CD14-positive monocyte (primary cell): ENCODE measurements at regions not wholly inside any gene's neighbourhood (a gene's known extent, or its start where the extent isn't known, plus 50 kb on each side); places are given as distances from the start of the nearest gene placed in this dataset.

Source experiments
- DNase-seq, 3 donors: peaks; one replicate each; pipeline ENCODE4 v3.0.0-alpha.2; 2011 to 2022
- H2AFZ ChIP-seq: 2 replicates; pipeline ENCODE4 v1.6.0; 2012; ENCODE audit warnings: mild to moderate bottlenecking, low read depth, low read length, inconsistent platforms; ENCODE audit not compliant: insufficient read depth, poor library complexity, severe bottlenecking
- H3K27ac ChIP-seq, 2 donors: 1 replicate in 1 of 2; 2 replicates in 1 of 2; pipeline ENCODE4 v1.5.1; 2012 to 2013; ENCODE audit warnings: low read length in 2 of 2, control low read depth in 1 of 2, inconsistent platforms in 1 of 2, low read depth in 1 of 2, mild to moderate bottlenecking in 1 of 2
- H3K27me3 ChIP-seq, 2 donors: one replicate each; pipeline versions ENCODE4 v1.6.0 to v1.6.1; 2011 to 2013; ENCODE audit warnings: low read length in 2 of 2; ENCODE audit not compliant: control insufficient read depth in 2 of 2, insufficient read depth in 2 of 2
- H3K36me3 ChIP-seq, 2 donors: replicated peaks in 1 of 2; 1 replicate in 1 of 2; 2 replicates in 1 of 2; pipeline versions ENCODE4 v1.5.1 to v1.6.1; 2012 to 2013; ENCODE audit warnings: low read length in 2 of 2, control low read depth in 1 of 2, inconsistent platforms in 1 of 2, mild to moderate bottlenecking in 1 of 2; ENCODE audit not compliant: insufficient read depth in 2 of 2, control insufficient read depth in 1 of 2
- H3K4me1 ChIP-seq, 2 donors: 1 replicate in 1 of 2; 2 replicates in 1 of 2; pipeline versions ENCODE4 v1.5.1 to v1.6.1; 2012 to 2013; ENCODE audit warnings: low read length in 2 of 2, control low read depth in 1 of 2, inconsistent platforms in 1 of 2, mild to moderate bottlenecking in 1 of 2, moderate library complexity in 1 of 2; ENCODE audit not compliant: insufficient read depth in 2 of 2, control insufficient read depth in 1 of 2
- H3K4me2 ChIP-seq: replicated peaks from 2 replicates; pipeline ENCODE3; 2012; ENCODE audit warnings: low read length, moderate library complexity, mild to moderate bottlenecking; ENCODE audit not compliant: poor library complexity, severe bottlenecking; ENCODE audit errors: extremely low read depth
- H3K4me3 ChIP-seq, 3 experiments: fragments of 200-600 bp in 1 of 3; sonication (generic) in 1 of 3; replicated peaks in 1 of 3; 1 replicate in 2 of 3; 2 replicates in 1 of 3; pipeline ENCODE4 v1.5.1; 2011 to 2013; ENCODE audit warnings: low read length in 3 of 3, mild to moderate bottlenecking in 3 of 3, control low read depth in 2 of 3, low read depth in 2 of 3, inconsistent platforms in 1 of 3, moderate library complexity in 1 of 3
- H3K79me2 ChIP-seq: 2 replicates; pipeline ENCODE4 v1.6.0; 2012; ENCODE audit warnings: mild to moderate bottlenecking, control low read depth, inconsistent platforms, low read length, moderate library complexity; ENCODE audit not compliant: insufficient read depth
- H3K9ac ChIP-seq: 2 replicates; pipeline ENCODE4 v1.6.0; 2017; ENCODE audit warnings: low read length, mild to moderate bottlenecking; ENCODE audit not compliant: insufficient read depth, poor library complexity, severe bottlenecking
- H3K9me3 ChIP-seq, 2 donors: replicated peaks in 1 of 2; 1 replicate in 1 of 2; 2 replicates in 1 of 2; pipeline versions ENCODE4 v1.5.1 to v1.6.1; 2012 to 2013; ENCODE audit warnings: low read length in 2 of 2, control low read depth in 1 of 2; ENCODE audit not compliant: control insufficient read depth in 1 of 2, insufficient read depth in 1 of 2
- H4K20me1 ChIP-seq: 2 replicates; pipeline ENCODE4 v1.6.0; 2012; ENCODE audit warnings: mild to moderate bottlenecking, low read length, control low read depth, moderate library complexity; ENCODE audit not compliant: insufficient read depth
- H3K27ac Mint-ChIP-seq, 7 donors: one replicate each; pipeline ENCODE4 v1.8.0; 2020; ENCODE audit warnings: mild to moderate bottlenecking in 7 of 7, mixed read lengths in 7 of 7, moderate library complexity in 6 of 7, inconsistent platforms in 2 of 7
- H3K27me3 Mint-ChIP-seq, 3 donors: one replicate each; pipeline ENCODE4 v1.8.0; 2021 to 2022; ENCODE audit warnings: low read depth in 3 of 3, mild to moderate bottlenecking in 3 of 3, mixed read lengths in 3 of 3, moderate library complexity in 3 of 3, inconsistent platforms in 1 of 3
- H3K36me3 Mint-ChIP-seq, 2 donors: one replicate each; pipeline ENCODE4 v1.8.0; 2020; ENCODE audit warnings: mixed read lengths in 2 of 2, inconsistent platforms in 1 of 2, mild to moderate bottlenecking in 1 of 2
- H3K4me1 Mint-ChIP-seq: one replicate; pipeline ENCODE4 v1.8.0; 2020; ENCODE audit warnings: mild to moderate bottlenecking, mixed read lengths
- H3K4me3 Mint-ChIP-seq, 2 donors: one replicate each; pipeline ENCODE4 v1.8.0; 2020; ENCODE audit warnings: mild to moderate bottlenecking in 2 of 2, mixed read lengths in 2 of 2, moderate library complexity in 1 of 2
- H3K9me3 Mint-ChIP-seq, 7 donors: one replicate each; pipeline ENCODE4 v1.8.0; 2020 to 2022; ENCODE audit warnings: mixed read lengths in 7 of 7, mild to moderate bottlenecking in 6 of 7, moderate library complexity in 6 of 7, inconsistent platforms in 2 of 7
- CTCF ChIP-seq: fragments of 200-600 bp; IDR thresholded peaks from one replicate; pipeline ENCODE4 v1.8.0; 2022; ENCODE audit warnings: antibody characterized with exemption, mild to moderate bottlenecking
- WGBS: methylation state at CpG from one replicate; pipeline ENCODE4 v1.1.5; 2013; ENCODE audit warnings: missing lambda C conversion rate; ENCODE audit not compliant: insufficient coverage; 5-methylcytosine and 5-hydroxymethylcytosine counted together
- intact Hi-C, 2 donors: fragments of 100-400 bp; cut with micrococcal nuclease; formaldehyde crosslinking; loops; one replicate each; pipeline versions ENCODE4 v1.15.0 to v1.15.1; 2023

GRCh38 chr1:68974447-68974846, 477.6 kb upstream of the DEPDC1 start:
- intact Hi-C loops, result no loop called here
- no peaks in the 10 kb centered on the region for H3K4me1 ChIP-seq
- no peak for TF ChIP-seq CTCF

DNA sequence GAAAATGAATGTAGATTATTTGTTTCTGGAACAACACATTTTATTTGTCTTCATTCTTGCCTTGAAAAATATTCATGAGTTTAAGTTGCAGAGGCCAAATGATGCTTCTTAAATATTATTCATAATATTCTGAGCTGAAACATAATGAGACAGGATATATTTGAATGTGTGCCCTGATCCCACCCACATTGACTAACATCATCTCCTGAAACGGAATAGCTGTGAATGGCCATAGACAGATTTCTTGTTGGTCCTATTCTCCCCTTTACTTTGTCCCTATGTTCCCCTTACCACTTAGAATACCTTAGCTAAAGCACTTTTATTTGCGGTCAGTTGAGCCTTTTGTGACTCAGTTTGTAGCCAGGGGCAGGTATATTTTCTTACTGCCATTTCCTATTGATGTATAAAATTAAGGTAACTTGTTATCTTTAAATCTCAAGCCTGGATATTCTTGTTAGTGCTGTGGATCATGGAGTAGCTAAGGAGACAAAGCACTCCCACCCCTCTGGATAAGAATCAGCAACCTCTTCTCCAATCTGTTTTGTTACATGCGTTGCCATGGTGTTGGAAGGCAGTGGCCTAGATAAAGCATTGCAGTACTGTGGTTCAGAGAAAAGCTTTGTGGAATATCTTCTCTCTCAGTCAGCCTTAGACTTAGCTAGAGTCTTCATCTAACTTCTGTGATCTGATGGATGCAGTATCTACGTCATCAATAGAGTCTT, 478.5 kb upstream of the DEPDC1 start:
- Histone ChIP-seq H3K9ac (no peak overlapping the region), H3K4me2 (no peak overlapping the region), H3K4me3 (no peak overlapping the region), H2AFZ (no peak overlapping the region), H3K79me2 (no peaks in the 10 kb centered on the region), H3K27ac (no peak overlapping the region), H3K36me3 (no peaks in the 10 kb centered on the region), H4K20me1 (no peaks in the 10 kb centered on the region), H3K27me3 (no peaks in the 10 kb centered on the region), H3K9me3 (peaks cover 0 to 4% of the 10 kb centered on the region in 2 donors), H3K4me1 (no peaks in the 10 kb centered on the region)
- TF ChIP-seq CTCF, result no peak
- Mint-ChIP-seq H3K4me1 (no peaks in the 10 kb centered on the region), H3K4me3 (no peak overlapping the region), H3K36me3 (no peaks in the 10 kb centered on the region), H3K27ac (no peak overlapping the region), H3K9me3 (peaks cover 0 to 5% (median 0%) of the 10 kb centered on the region in 7 donors), H3K27me3 (no peaks in the 10 kb centered on the region)
- intact Hi-C loops, result no loop called here
- DNase-seq, result no peak
- WGBS, result no CpG with 5 or more reads among the region's 4 CpGs

More at GRCh38 chr1:68974447-68974846, 477.6 kb upstream of the DEPDC1 start:
- Mint-ChIP-seq H3K27me3 (no peaks in the 10 kb centered on the region), H3K27ac (no peak overlapping the region), H3K4me3 (no peak overlapping the region), H3K36me3 (no peaks in the 10 kb centered on the region), H3K9me3 (peaks cover 0 to 5% (median 1%) of the 10 kb centered on the region in 7 donors), H3K4me1 (no peaks in the 10 kb centered on the region)
- Histone ChIP-seq H3K4me2 (no peak overlapping the region), H3K27me3 (no peaks in the 10 kb centered on the region), H3K9ac (no peak overlapping the region), H3K27ac (no peak overlapping the region), H3K36me3 (no peaks in the 10 kb centered on the region), H4K20me1 (no peaks in the 10 kb centered on the region), H2AFZ (no peak overlapping the region), H3K9me3 (peaks cover 0 to 4% of the 10 kb centered on the region in 2 donors), H3K4me3 (no peak overlapping the region), H3K79me2 (no peaks in the 10 kb centered on the region)
- no CpG with 5 or more reads among the region's 5 CpGs for WGBS
- no peak for DNase-seq
